ENCODE measurements at regions not wholly inside any gene's neighbourhood (a gene's known extent, or its start where the extent isn't known, plus 50 kb on each side); places are given as distances from the start of the nearest gene placed in this dataset.

DNA sequence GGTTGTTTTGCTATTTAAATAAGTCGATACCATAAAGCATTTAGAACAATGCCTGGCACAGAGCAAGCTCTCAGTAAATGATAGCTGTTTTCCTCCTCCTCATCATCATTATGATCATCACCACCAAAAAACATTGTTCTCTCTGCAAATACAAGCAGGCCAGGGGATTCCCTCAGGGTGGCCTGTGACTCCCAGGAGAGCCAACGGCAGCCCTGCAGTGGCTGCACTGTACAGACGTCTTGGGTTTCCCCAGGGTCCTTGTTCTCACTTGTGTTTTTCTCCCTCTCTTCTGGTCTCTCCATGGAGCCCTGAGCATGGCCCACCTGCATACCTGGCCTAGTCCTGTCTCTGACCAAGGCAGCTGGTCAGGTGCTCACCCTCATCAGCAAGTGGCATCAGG, 290.9 kb upstream of the PWP1 start:
- TF ChIP-seq POLR2A (IDR thresholded peaks at IDR 0.05): no peak
- TF ChIP-seq, protein P1, sequence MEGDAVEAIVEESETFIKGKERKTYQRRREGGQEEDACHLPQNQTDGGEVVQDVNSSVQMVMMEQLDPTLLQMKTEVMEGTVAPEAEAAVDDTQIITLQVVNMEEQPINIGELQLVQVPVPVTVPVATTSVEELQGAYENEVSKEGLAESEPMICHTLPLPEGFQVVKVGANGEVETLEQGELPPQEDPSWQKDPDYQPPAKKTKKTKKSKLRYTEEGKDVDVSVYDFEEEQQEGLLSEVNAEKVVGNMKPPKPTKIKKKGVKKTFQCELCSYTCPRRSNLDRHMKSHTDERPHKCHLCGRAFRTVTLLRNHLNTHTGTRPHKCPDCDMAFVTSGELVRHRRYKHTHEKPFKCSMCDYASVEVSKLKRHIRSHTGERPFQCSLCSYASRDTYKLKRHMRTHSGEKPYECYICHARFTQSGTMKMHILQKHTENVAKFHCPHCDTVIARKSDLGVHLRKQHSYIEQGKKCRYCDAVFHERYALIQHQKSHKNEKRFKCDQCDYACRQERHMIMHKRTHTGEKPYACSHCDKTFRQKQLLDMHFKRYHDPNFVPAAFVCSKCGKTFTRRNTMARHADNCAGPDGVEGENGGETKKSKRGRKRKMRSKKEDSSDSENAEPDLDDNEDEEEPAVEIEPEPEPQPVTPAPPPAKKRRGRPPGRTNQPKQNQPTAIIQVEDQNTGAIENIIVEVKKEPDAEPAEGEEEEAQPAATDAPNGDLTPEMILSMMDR (IDR thresholded peaks at IDR 0.05): no peak

All from testis (tissue), 2 donors.